Stomach smooth muscle (tissue), 2 donors: ENCODE measurements at regions not wholly inside any gene's neighbourhood (a gene's known extent, or its start where the extent isn't known, plus 50 kb on each side); places are given as distances from the start of the nearest gene placed in this dataset.
"Not testable (repeated sequence)": the region's sequence is repeated elsewhere in the genome, so short reads cannot be mapped to it uniquely, and the experiment has no call there.

Experiments used
- H3K27ac ChIP-seq: one replicate; pipeline ENCODE4 v1.7.0; 2013; ENCODE audit warnings: mild to moderate bottlenecking, low read length, inconsistent platforms
- H3K27me3 ChIP-seq, 2 donors: one replicate each; pipeline ENCODE4 v1.7.0; 2013; ENCODE audit warnings: low read length in 2 of 2; ENCODE audit not compliant: insufficient read depth in 2 of 2, control insufficient read depth in 1 of 2
- H3K36me3 ChIP-seq, 2 donors: one replicate each; pipeline ENCODE4 v1.7.0; 2013; ENCODE audit warnings: low read length in 2 of 2; ENCODE audit not compliant: control insufficient read depth in 2 of 2, insufficient read depth in 2 of 2
- H3K4me1 ChIP-seq: one replicate; pipeline ENCODE4 v1.7.0; 2013; ENCODE audit warnings: low read length; ENCODE audit not compliant: control insufficient read depth, insufficient read depth
- H3K4me3 ChIP-seq, 2 donors: one replicate each; pipeline ENCODE4 v1.7.0; 2013; ENCODE audit warnings: low read length in 2 of 2
- H3K9ac ChIP-seq, 2 donors: one replicate each; pipeline ENCODE4 v1.7.0; 2013; ENCODE audit warnings: low read length in 2 of 2, mild to moderate bottlenecking in 1 of 2
- H3K9me3 ChIP-seq, 2 donors: one replicate each; pipeline ENCODE4 v1.7.0; 2013; ENCODE audit warnings: low read length in 2 of 2; ENCODE audit not compliant: control insufficient read depth in 2 of 2
- donor health status: healthy.
- donor health status: Pancreatic carcinoma.

- Histone ChIP-seq H3K9me3 (no peaks in the 10 kb centered on the region), H3K9ac (no peak overlapping the region), H3K36me3 (no peaks in the 10 kb centered on the region), H3K4me3 (no peak overlapping the region), H3K4me1 (no peaks in the 10 kb centered on the region), H3K27ac (no peak overlapping the region), H3K27me3 (no peaks in the 10 kb centered on the region)
Observed at GRCh38 chr7:15143936-15144335, 241.4 kb upstream of the DGKB start.

DNA sequence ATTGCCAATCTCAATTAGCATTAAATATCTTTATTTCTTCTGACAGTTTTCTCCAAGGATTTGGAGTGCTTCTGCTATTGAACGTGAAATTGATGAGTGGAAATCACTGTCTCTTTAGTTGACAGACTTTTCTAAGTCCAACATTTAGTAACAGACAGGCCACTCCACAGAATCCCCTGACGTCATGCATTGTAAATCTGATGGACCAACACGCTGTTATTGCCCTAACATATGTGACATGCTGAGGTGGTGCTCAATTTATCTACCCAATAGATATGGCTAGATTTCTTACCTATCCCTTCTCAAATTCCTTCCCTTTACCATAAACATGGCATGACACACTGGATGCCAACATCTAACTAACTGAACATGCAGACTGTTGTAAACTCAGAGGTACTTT lies 240.6 kb upstream of the DGKB start:
- no peaks in the 10 kb centered on the region for H3K9me3 ChIP-seq
- no peaks in the 10 kb centered on the region for H3K4me1 ChIP-seq
- no peaks in the 10 kb centered on the region for H3K27me3 ChIP-seq
- H3K9ac ChIP-seq = no peak overlapping the region
- no peak overlapping the region for H3K4me3 ChIP-seq
- H3K27ac ChIP-seq = no peak overlapping the region
- H3K36me3 ChIP-seq = no peaks in the 10 kb centered on the region

DNA sequence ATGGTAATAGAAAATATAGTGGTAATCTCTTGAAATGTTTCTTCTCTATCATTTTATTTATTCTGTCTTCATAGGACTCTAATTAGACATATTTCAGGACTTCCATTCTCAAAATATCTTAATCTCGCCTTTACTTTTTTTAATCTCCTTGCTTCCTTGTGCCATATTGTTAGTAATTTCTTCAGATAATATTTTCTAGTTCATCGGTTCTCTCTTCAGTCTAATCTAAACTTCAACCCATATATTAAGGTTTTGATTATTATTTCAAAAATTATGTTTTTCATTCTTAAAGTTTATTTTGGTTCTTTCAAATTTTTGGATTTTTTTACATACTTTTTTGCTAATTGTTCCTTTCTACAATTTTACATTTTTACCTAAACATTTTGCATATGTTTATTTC lies 237.9 kb upstream of the DGKB start:
- H3K36me3 ChIP-seq = no peaks in the 10 kb centered on the region
- H3K9me3 ChIP-seq = no peaks in the 10 kb centered on the region
- H3K9ac ChIP-seq = no peak overlapping the region
- H3K27me3 ChIP-seq = no peaks in the 10 kb centered on the region
- H3K4me3 ChIP-seq = no peak overlapping the region
- H3K4me1 ChIP-seq = no peaks in the 10 kb centered on the region
- no peak overlapping the region for H3K27ac ChIP-seq

- no peak overlapping the region for H3K4me3 ChIP-seq
- no peak overlapping the region for H3K27ac ChIP-seq
Observed at GRCh38 chr7:15131661-15132060, 229.1 kb upstream of the DGKB start.

GRCh38 chr7:15130666-15131541 lies 228.4 kb upstream of the DGKB start:
- H3K4me1 ChIP-seq = no peaks in the 10 kb centered on the region
- H3K9me3 ChIP-seq = no peaks in the 10 kb centered on the region
- H3K9ac ChIP-seq = no peak overlapping the region
- no peak overlapping the region for H3K4me3 ChIP-seq
- H3K27ac ChIP-seq = no peak overlapping the region
- H3K36me3 ChIP-seq = no peaks in the 10 kb centered on the region
- H3K27me3 ChIP-seq = no peaks in the 10 kb centered on the region

More at GRCh38 chr7:15131661-15132060, 229.1 kb upstream of the DGKB start:
- no peaks in the 10 kb centered on the region for H3K4me1 ChIP-seq
- no peaks in the 10 kb centered on the region for H3K36me3 ChIP-seq
- H3K9me3 ChIP-seq = no peaks in the 10 kb centered on the region
- H3K9ac ChIP-seq = no peak overlapping the region
- no peaks in the 10 kb centered on the region for H3K27me3 ChIP-seq

DNA sequence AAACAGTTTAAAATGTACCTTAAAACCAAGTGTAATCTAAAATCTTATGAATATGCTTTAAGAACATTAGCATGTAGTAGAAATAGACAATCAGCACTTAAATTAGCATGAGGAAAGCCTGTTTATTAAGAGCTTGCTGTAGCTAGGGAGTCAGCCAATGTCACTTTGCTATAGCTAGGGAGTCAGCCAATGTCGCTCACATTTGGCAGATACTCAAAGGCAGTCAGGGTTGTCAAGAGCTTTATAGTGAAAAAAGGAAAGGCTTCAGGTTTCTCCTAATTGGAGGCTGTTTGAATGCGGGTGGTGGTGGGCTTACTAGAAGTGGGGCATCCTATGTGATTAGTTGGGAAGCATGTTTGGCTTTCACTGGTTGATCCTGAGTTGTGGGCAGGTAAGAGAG lies 226.2 kb upstream of the DGKB start:
- Histone ChIP-seq H3K27me3 (no peaks in the 10 kb centered on the region), H3K4me3 (no peak overlapping the region), H3K4me1 (no peaks in the 10 kb centered on the region), H3K9ac (no peak overlapping the region), H3K9me3 (no peaks in the 10 kb centered on the region), H3K27ac (no peak overlapping the region), H3K36me3 (no peaks in the 10 kb centered on the region)

DNA sequence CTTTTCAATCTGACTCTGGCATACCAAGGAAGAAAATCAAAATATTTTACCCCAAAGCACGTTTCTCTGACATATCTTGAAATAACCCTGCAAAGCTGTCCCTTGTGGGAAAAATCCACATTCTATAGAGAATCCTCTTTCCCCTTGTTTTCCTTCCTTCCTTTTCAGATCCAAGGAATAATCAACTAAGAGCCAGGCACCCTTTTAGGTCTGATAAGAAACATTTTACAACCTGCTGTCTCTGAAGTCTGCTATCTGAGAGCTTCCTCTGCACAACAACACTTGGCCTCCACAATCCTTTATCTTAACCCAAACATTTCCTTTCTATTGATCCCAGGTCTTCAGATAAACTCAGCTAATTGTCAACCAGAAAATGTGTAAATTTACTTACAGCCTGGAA lies 224.1 kb upstream of the DGKB start:
- not testable (repeated sequence) for H3K9ac ChIP-seq, H3K4me1 ChIP-seq, H3K4me3 ChIP-seq, H3K36me3 ChIP-seq, H3K27me3 ChIP-seq, H3K9me3 ChIP-seq, H3K27ac ChIP-seq

GRCh38 chr7:15123901-15124300 lies 221.3 kb upstream of the DGKB start:
- Histone ChIP-seq H3K36me3 (no peaks in the 10 kb centered on the region), H3K4me1 (no peaks in the 10 kb centered on the region), H3K9me3 (no peaks in the 10 kb centered on the region), H3K4me3 (no peak overlapping the region), H3K27me3 (no peaks in the 10 kb centered on the region), H3K27ac (no peak overlapping the region), H3K9ac (no peak overlapping the region)

GRCh38 chr7:15113752-15114151 lies 211.2 kb upstream of the DGKB start:
- H3K4me1 ChIP-seq = no peaks in the 10 kb centered on the region
- H3K36me3 ChIP-seq = no peaks in the 10 kb centered on the region
- H3K9me3 ChIP-seq = no peaks in the 10 kb centered on the region
- H3K27me3 ChIP-seq = no peaks in the 10 kb centered on the region
- no peak overlapping the region for H3K9ac ChIP-seq
- no peak overlapping the region for H3K4me3 ChIP-seq
- H3K27ac ChIP-seq = no peak overlapping the region

DNA sequence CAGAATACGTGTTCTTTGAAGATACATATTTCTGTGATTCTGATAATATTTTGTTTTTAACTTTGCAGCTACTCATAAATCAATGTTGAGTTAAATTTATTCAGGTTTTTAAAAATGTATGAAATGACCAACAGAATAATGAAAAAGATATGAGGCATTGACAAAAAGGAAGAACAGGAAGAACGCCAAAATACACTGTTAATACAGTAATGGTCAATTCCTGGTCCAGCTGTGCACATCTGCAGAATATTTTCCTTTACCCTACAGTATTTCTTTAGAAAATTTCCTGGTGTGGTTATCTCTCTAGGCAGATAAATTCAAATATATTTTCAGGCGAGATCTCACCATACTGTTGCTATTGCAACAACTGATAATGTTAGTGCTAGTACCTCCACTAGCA lies 203.2 kb upstream of the DGKB start:
- H3K9ac ChIP-seq = no peak overlapping the region
- no peak overlapping the region for H3K4me3 ChIP-seq
- H3K27me3 ChIP-seq = no peaks in the 10 kb centered on the region
- no peak overlapping the region for H3K27ac ChIP-seq
- H3K4me1 ChIP-seq = no peaks in the 10 kb centered on the region
- H3K36me3 ChIP-seq = no peaks in the 10 kb centered on the region
- H3K9me3 ChIP-seq = no peaks in the 10 kb centered on the region

DNA sequence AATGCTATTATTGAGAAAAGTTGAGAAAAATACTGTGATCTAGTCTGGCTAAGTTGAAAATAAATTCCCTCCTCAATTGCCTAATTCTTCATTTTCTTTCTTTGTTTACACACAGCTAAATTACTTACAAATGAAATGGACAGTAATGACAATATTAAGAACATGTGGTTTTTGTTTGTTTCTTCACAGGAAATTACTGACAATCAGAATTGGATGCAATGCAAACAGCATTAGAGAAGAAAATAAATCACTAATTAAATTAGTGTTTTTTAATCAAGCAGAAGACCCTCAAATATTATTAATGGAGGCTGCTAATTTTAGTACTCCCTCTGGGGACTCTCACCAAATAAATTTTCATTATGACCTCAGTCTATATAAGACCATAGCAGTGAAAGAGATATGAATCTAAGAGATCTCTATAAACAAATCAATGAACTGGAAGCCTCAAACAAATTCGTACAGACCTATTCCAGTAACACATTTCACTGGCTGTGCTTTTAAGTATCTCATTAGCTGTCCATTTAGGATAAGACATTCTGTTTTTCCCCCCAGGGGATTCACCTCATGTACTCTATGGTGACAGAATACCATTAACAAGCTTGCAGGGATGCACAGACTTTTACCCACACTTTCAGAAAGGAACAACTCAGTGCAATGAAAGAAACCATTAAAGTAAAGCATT lies 202.0 kb upstream of the DGKB start:
- Histone ChIP-seq H3K4me3 (no peak overlapping the region), H3K36me3 (no peaks in the 10 kb centered on the region)

More for the DNA sequence above, 202.0 kb upstream of the DGKB start:
- Histone ChIP-seq H3K9ac (no peak overlapping the region), H3K27ac (no peak overlapping the region), H3K9me3 (no peaks in the 10 kb centered on the region), H3K27me3 (no peaks in the 10 kb centered on the region), H3K4me1 (no peaks in the 10 kb centered on the region)
